AG04449 (cell line): ENCODE measurements at regions not wholly inside any gene's neighbourhood (a gene's known extent, or its start where the extent isn't known, plus 50 kb on each side); places are given as distances from the start of the nearest gene placed in this dataset.
"Not testable (repeated sequence)": the region's sequence is repeated elsewhere in the genome, so short reads cannot be mapped to it uniquely, and the experiment has no call there.

Experiments
- CTCF ChIA-PET: fragments of 350-600 bp; formaldehyde crosslinking; extraction: SDS; loops from one replicate; lab custom pipeline; 2021; ENCODE audit warnings: antibody characterized with exemption; lab: Yijun Ruan, JAX
- POLR2A ChIA-PET: fragments of 400-600, 350-600 bp; formaldehyde crosslinking; extraction: SDS; loops from one replicate; lab custom pipeline; 2020; ENCODE audit warnings: antibody characterized with exemption, inconsistent platforms; lab: Yijun Ruan, JAX
- DNase-seq: peaks from one replicate; pipeline ENCODE4 v3.0.0-alpha.2; 2010; ENCODE audit warnings: low read depth, low spot score
- H3K4me3 ChIP-seq: 2 replicates; pipeline ENCODE4 v1.5.1; 2011; ENCODE audit warnings: low read depth, mild to moderate bottlenecking, control low read depth, low read length
- CTCF ChIP-seq: IDR thresholded peaks from one replicate; pipeline ENCODE4 v1.5.1; 2011; ENCODE audit warnings: mild to moderate bottlenecking, moderate library complexity, low read length, control low read depth, inconsistent platforms; ENCODE audit not compliant: insufficient read depth; ENCODE audit errors: missing control alignments

- TF ChIP-seq CTCF = no peak
- CTCF ChIA-PET = interaction anchor here (1.6 kb wide), 1 partner anchor 23 kb away, joined by 3 read pairs; no protein-coding TSS in a partner anchor
- no peak overlapping the region for H3K4me3 ChIP-seq
- POLR2A ChIA-PET = no interaction called here
- no peak for DNase-seq
Observed at GRCh38 chr10:31675726-31676125, 252.9 kb downstream of the ARHGAP12 start.

- TF ChIP-seq CTCF = no peak
- no peak overlapping the region for H3K4me3 ChIP-seq
- POLR2A ChIA-PET = no interaction called here
- CTCF ChIA-PET = no interaction called here
- no peak for DNase-seq
Observed at GRCh38 chr10:31669357-31669756, 259.3 kb downstream of the ARHGAP12 start.

- H3K4me3 ChIP-seq = no peak overlapping the region
- no peak for TF ChIP-seq CTCF
- CTCF ChIA-PET = no interaction called here
- DNase-seq = no peak
- POLR2A ChIA-PET = no interaction called here
Observed at GRCh38 chr10:31668326-31668725, 260.3 kb downstream of the ARHGAP12 start.

GRCh38 chr10:31665764-31666279, 262.8 kb downstream of the ARHGAP12 start:
- H3K4me3 ChIP-seq, POLR2A ChIA-PET, CTCF ChIA-PET, DNase-seq: not testable (repeated sequence)

GRCh38 chr10:31664803-31665202, 263.8 kb downstream of the ARHGAP12 start:
- CTCF ChIA-PET = no interaction called here
- TF ChIP-seq CTCF = no peak
- POLR2A ChIA-PET = no interaction called here
- no peak for DNase-seq
- no peak overlapping the region for H3K4me3 ChIP-seq

- DNase-seq, POLR2A ChIA-PET, CTCF ChIA-PET: not testable (repeated sequence)
Observed at GRCh38 chr10:31664071-31664470, 264.6 kb downstream of the ARHGAP12 start.

GRCh38 chr10:31660300-31660699, 268.3 kb downstream of the ARHGAP12 start:
- POLR2A ChIA-PET = no interaction called here
- no peak for TF ChIP-seq CTCF
- CTCF ChIA-PET = no interaction called here
- no peak overlapping the region for H3K4me3 ChIP-seq
- no peak for DNase-seq

More at GRCh38 chr10:31664071-31664470, 264.6 kb downstream of the ARHGAP12 start:
- H3K4me3 ChIP-seq = not testable (repeated sequence)
